ENCODE measurements at regions not wholly inside any gene's neighbourhood (a gene's known extent, or its start where the extent isn't known, plus 50 kb on each side); places are given as distances from the start of the nearest gene placed in this dataset.

- TF ChIP-seq CHD7 (IDR thresholded peaks at IDR 0.05; ENCODE audit: insufficient replicate concordance, low read length) (no peak), JUND (IDR thresholded peaks at IDR 0.05; ENCODE audit: low read length) (no peak), GTF2F1 (IDR thresholded peaks at IDR 0.05; ENCODE audit: borderline replicate concordance, low read depth, low read length) (no peak), KDM4A (IDR thresholded peaks at IDR 0.05; ENCODE audit: low read depth, low read length, severe bottlenecking) (no peak), RAD21 (IDR thresholded peaks at IDR 0.05 in 1 of 2, conservative IDR thresholded peaks at IDR 0.05 in 1 of 2; ENCODE audit: low read depth in 2 of 2, low read length in 2 of 2) (no peak)
- TF ChIP-seq, protein P1, sequence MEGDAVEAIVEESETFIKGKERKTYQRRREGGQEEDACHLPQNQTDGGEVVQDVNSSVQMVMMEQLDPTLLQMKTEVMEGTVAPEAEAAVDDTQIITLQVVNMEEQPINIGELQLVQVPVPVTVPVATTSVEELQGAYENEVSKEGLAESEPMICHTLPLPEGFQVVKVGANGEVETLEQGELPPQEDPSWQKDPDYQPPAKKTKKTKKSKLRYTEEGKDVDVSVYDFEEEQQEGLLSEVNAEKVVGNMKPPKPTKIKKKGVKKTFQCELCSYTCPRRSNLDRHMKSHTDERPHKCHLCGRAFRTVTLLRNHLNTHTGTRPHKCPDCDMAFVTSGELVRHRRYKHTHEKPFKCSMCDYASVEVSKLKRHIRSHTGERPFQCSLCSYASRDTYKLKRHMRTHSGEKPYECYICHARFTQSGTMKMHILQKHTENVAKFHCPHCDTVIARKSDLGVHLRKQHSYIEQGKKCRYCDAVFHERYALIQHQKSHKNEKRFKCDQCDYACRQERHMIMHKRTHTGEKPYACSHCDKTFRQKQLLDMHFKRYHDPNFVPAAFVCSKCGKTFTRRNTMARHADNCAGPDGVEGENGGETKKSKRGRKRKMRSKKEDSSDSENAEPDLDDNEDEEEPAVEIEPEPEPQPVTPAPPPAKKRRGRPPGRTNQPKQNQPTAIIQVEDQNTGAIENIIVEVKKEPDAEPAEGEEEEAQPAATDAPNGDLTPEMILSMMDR (IDR thresholded peaks at IDR 0.05; ENCODE audit: control extremely low read depth in 1 of 3, insufficient read depth in 1 of 3, low read depth in 1 of 3, low read length in 3 of 3): no peak
- TF ChIP-seq, protein P2, sequence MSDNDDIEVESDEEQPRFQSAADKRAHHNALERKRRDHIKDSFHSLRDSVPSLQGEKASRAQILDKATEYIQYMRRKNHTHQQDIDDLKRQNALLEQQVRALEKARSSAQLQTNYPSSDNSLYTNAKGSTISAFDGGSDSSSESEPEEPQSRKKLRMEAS (IDR thresholded peaks at IDR 0.05): no peak
Observed at GRCh38 chr2:224260372-224261020, 141.4 kb downstream of the FAM124B start (continued).
